ENCODE measurements at regions not wholly inside any gene's neighbourhood (a gene's known extent, or its start where the extent isn't known, plus 50 kb on each side); places are given as distances from the start of the nearest gene placed in this dataset.

DNA sequence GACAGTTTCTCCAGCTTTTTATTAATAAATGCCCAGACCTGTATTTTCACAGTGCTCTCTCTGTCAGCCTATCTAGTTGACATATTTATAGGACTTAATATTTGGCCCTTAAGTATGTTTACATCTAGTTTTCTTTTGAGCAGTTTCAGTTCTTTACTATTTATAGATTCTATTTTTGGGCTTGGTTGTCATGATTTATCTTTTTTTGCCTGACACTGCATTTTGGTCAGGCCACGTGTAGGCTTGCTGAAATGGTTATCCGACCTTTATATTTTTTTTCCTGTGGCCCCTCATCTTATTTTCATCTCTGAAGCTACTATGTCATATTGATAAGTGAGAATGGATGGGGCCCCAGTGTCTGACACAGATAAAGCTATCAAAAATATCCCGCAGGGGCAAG lies 515.4 kb upstream of the FZD8 start:
- intact Hi-C loops (cut with micrococcal nuclease): no loop called here

DNA sequence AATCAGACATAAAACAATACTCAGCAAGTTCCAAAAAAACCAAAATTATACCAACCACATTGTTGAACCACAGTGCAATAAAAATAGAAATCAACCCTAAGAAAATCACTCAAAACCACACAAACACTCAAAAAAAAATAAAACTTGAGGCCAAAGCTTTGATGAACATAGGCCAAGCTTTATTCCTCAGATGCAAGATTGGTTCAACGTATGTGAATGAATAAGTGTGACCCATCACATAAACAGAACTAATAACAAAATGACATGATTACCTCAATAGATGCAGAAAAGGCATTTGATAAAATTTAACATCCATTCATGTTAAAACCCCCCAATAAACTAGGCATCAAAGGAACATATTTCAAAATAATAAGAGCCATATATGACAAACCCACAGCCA lies 506.1 kb upstream of the FZD8 start:
- no peak overlapping the region for H3K4me3 ChIP-seq (ENCODE audit: control extremely low read depth in 1 of 5, extremely low read depth in 1 of 5, insufficient read depth in 1 of 5, low read depth in 2 of 5, low read length in 4 of 5)
- H3K4me2 ChIP-seq (replicated peaks; ENCODE audit: low read depth, low read length, poor library complexity, severe bottlenecking): no peak overlapping the region
- H3K79me2 ChIP-seq (ENCODE audit: control insufficient read depth, insufficient read depth, low read length): no peaks in the 10 kb centered on the region
- ChIA-PET CTCF (no interaction called here), POLR2A (no interaction called here)
- H2AFZ ChIP-seq (ENCODE audit: insufficient read depth, low read depth, low read length, poor library complexity, severe bottlenecking): no peak overlapping the region
- H3K27ac ChIP-seq (ENCODE audit: low read length in 2 of 2): no peak overlapping the region
- H3K27me3 ChIP-seq (replicated peaks in 1 of 4; ENCODE audit: control extremely low read depth in 1 of 4, control insufficient read depth in 3 of 4, insufficient read depth in 4 of 4, low read length in 3 of 4): no peaks in the 10 kb centered on the region
- intact Hi-C loops (cut with micrococcal nuclease): no loop called here
- no peak overlapping the region for H3K9ac ChIP-seq (ENCODE audit: low read length)
- no peak for TF ChIP-seq EZH2 (IDR thresholded peaks at IDR 0.05; ENCODE audit: borderline replicate concordance, insufficient read depth, low read depth, low read length, poor library complexity, severe bottlenecking)
- TF ChIP-seq, protein P1, sequence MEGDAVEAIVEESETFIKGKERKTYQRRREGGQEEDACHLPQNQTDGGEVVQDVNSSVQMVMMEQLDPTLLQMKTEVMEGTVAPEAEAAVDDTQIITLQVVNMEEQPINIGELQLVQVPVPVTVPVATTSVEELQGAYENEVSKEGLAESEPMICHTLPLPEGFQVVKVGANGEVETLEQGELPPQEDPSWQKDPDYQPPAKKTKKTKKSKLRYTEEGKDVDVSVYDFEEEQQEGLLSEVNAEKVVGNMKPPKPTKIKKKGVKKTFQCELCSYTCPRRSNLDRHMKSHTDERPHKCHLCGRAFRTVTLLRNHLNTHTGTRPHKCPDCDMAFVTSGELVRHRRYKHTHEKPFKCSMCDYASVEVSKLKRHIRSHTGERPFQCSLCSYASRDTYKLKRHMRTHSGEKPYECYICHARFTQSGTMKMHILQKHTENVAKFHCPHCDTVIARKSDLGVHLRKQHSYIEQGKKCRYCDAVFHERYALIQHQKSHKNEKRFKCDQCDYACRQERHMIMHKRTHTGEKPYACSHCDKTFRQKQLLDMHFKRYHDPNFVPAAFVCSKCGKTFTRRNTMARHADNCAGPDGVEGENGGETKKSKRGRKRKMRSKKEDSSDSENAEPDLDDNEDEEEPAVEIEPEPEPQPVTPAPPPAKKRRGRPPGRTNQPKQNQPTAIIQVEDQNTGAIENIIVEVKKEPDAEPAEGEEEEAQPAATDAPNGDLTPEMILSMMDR (IDR thresholded peaks at IDR 0.05): no peak
- Mint-ChIP-seq H3K9me3 (ENCODE audit: insufficient read depth) (peaks cover 9% of the 10 kb centered on the region), H3K27me3 (no peaks in the 10 kb centered on the region), H3K4me1 (no peaks in the 10 kb centered on the region), H3K4me3 (no peak overlapping the region), H3K27ac (no peak overlapping the region)
- peaks cover 0 to 3% (median 0%) of the 10 kb centered on the region in 3 donors for H3K9me3 ChIP-seq (ENCODE audit: control extremely low read depth in 1 of 3, control insufficient read depth in 2 of 3, insufficient read depth in 1 of 3, low read length in 2 of 3)
- no peaks in the 10 kb centered on the region for H3K36me3 ChIP-seq (replicated peaks in 1 of 2; ENCODE audit: control extremely low read depth in 1 of 2, control insufficient read depth in 1 of 2, extremely low read depth in 1 of 2, insufficient read depth in 2 of 2, low read length in 1 of 2)
- no peak for ATAC-seq (ENCODE audit: low read depth)
- no CpG with 5 or more reads among the region's 1 CpG for WGBS (ENCODE audit: insufficient coverage)
- no peaks in the 10 kb centered on the region for H3K4me1 ChIP-seq (ENCODE audit: control insufficient read depth in 2 of 2, insufficient read depth in 2 of 2, low read length in 2 of 2)
- no peak for DNase-seq
- H4K20me1 ChIP-seq (ENCODE audit: control insufficient read depth, insufficient read depth, low read length, poor library complexity, severe bottlenecking): no peaks in the 10 kb centered on the region

More for the DNA sequence above, 515.4 kb upstream of the FZD8 start:
- Mint-ChIP-seq H3K4me3 (no peak overlapping the region), H3K4me1 (no peaks in the 10 kb centered on the region), H3K27me3 (no peaks in the 10 kb centered on the region), H3K9me3 (ENCODE audit: insufficient read depth) (no peaks in the 10 kb centered on the region), H3K27ac (no peak overlapping the region)
- ATAC-seq (ENCODE audit: low read depth): no peak
- no peak for DNase-seq
- no peaks in the 10 kb centered on the region for H4K20me1 ChIP-seq (ENCODE audit: control insufficient read depth, insufficient read depth, low read length, poor library complexity, severe bottlenecking)
- H3K4me2 ChIP-seq (replicated peaks; ENCODE audit: low read depth, low read length, poor library complexity, severe bottlenecking): no peak overlapping the region
- H3K27ac ChIP-seq (ENCODE audit: low read length in 2 of 2): no peak overlapping the region
- no peak overlapping the region for H2AFZ ChIP-seq (ENCODE audit: insufficient read depth, low read depth, low read length, poor library complexity, severe bottlenecking)
- no peaks in the 10 kb centered on the region for H3K79me2 ChIP-seq (ENCODE audit: control insufficient read depth, insufficient read depth, low read length)
- H3K4me3 ChIP-seq (ENCODE audit: control extremely low read depth in 1 of 5, extremely low read depth in 1 of 5, insufficient read depth in 1 of 5, low read depth in 2 of 5, low read length in 4 of 5): no peak overlapping the region
- ChIA-PET CTCF (no interaction called here), POLR2A (no interaction called here)
- WGBS (ENCODE audit: insufficient coverage): no CpG with 5 or more reads among the region's 3 CpGs
- no peak overlapping the region for H3K9ac ChIP-seq (ENCODE audit: low read length)
- H3K9me3 ChIP-seq (ENCODE audit: control extremely low read depth in 1 of 3, control insufficient read depth in 2 of 3, insufficient read depth in 1 of 3, low read length in 2 of 3): no peaks in the 10 kb centered on the region
- TF ChIP-seq EZH2 (IDR thresholded peaks at IDR 0.05; ENCODE audit: borderline replicate concordance, insufficient read depth, low read depth, low read length, poor library complexity, severe bottlenecking): no peak
- TF ChIP-seq, protein P1 (IDR thresholded peaks at IDR 0.05): no peak
- H3K4me1 ChIP-seq (ENCODE audit: control insufficient read depth in 2 of 2, insufficient read depth in 2 of 2, low read length in 2 of 2): no peaks in the 10 kb centered on the region
- H3K36me3 ChIP-seq (replicated peaks in 1 of 2; ENCODE audit: control extremely low read depth in 1 of 2, control insufficient read depth in 1 of 2, extremely low read depth in 1 of 2, insufficient read depth in 2 of 2, low read length in 1 of 2): no peaks in the 10 kb centered on the region
- no peaks in the 10 kb centered on the region for H3K27me3 ChIP-seq (replicated peaks in 1 of 4; ENCODE audit: control extremely low read depth in 1 of 4, control insufficient read depth in 3 of 4, insufficient read depth in 4 of 4, low read length in 3 of 4)

Measured in B cell (primary cell).